ENCODE measurements at regions not wholly inside any gene's neighbourhood (a gene's known extent, or its start where the extent isn't known, plus 50 kb on each side); places are given as distances from the start of the nearest gene placed in this dataset.

- no peaks in the 10 kb centered on the region for H3K9me3 ChIP-seq (ENCODE audit: control insufficient read depth, low read length)
- no peaks in the 10 kb centered on the region for H3K36me3 ChIP-seq (ENCODE audit: control insufficient read depth, insufficient read depth, low read length)
- 83 to 90% methylated on average over 2 of the region's 3 CpGs for WGBS, 2 experiments (ENCODE audit: insufficient coverage in 2 of 2)
- H3K4me1 ChIP-seq (ENCODE audit: control insufficient read depth, insufficient read depth, low read length, poor library complexity, severe bottlenecking): no peaks in the 10 kb centered on the region
- H3K27ac ChIP-seq (ENCODE audit: low read depth, low read length, severe bottlenecking): no peak overlapping the region
- no peak overlapping the region for H3K4me3 ChIP-seq (ENCODE audit: extremely low read depth, insufficient read depth, low read length, poor library complexity, severe bottlenecking)
These were observed 57.7 kb upstream of the MAST4 start for GRCh38 chr5:66538531-66538930.

GRCh38 chr5:66540078-66540477 is 56.1 kb upstream of the MAST4 start:
- no peak overlapping the region for H3K27ac ChIP-seq (ENCODE audit: low read depth, low read length, severe bottlenecking)
- H3K9me3 ChIP-seq (ENCODE audit: control insufficient read depth, low read length): no peaks in the 10 kb centered on the region
- WGBS, 2 experiments (ENCODE audit: insufficient coverage in 2 of 2): 80% methylated on average over 1 of the region's 2 CpGs; no CpG with 5 or more reads in 1 of the 2 experiments
- no peak overlapping the region for H3K4me3 ChIP-seq (ENCODE audit: extremely low read depth, insufficient read depth, low read length, poor library complexity, severe bottlenecking)
- H3K36me3 ChIP-seq (ENCODE audit: control insufficient read depth, insufficient read depth, low read length): no peaks in the 10 kb centered on the region
- no peaks in the 10 kb centered on the region for H3K4me1 ChIP-seq (ENCODE audit: control insufficient read depth, insufficient read depth, low read length, poor library complexity, severe bottlenecking)

GRCh38 chr5:66542711-66543110 is 53.5 kb upstream of the MAST4 start:
- Histone ChIP-seq H3K36me3 (ENCODE audit: control insufficient read depth, insufficient read depth, low read length) (no peaks in the 10 kb centered on the region), H3K4me3 (ENCODE audit: extremely low read depth, insufficient read depth, low read length, poor library complexity, severe bottlenecking) (no peak overlapping the region), H3K4me1 (ENCODE audit: control insufficient read depth, insufficient read depth, low read length, poor library complexity, severe bottlenecking) (no peaks in the 10 kb centered on the region), H3K9me3 (ENCODE audit: control insufficient read depth, low read length) (peaks cover 4% of the 10 kb centered on the region), H3K27ac (ENCODE audit: low read depth, low read length, severe bottlenecking) (no peak overlapping the region)
